GM12878 (cell line): ENCODE measurements at regions not wholly inside any gene's neighbourhood (a gene's known extent, or its start where the extent isn't known, plus 50 kb on each side); places are given as distances from the start of the nearest gene placed in this dataset.

Experiments used
- BRCA1 ChIP-seq: IDR thresholded peaks from 2 replicates; pipeline ENCODE4 v1.6.1; 2011; ENCODE audit warnings: low read depth, low read length, improper control_type of control experiment
- CTCF ChIP-seq, 3 experiments: IDR thresholded peaks in 2 of 3; conservative IDR thresholded peaks in 1 of 3; 2 replicates each; pipeline ENCODE4 v1.5.1; 2011; ENCODE audit warnings: low read depth in 3 of 3, low read length in 3 of 3, mild to moderate bottlenecking in 3 of 3, control low read depth in 2 of 3, moderate library complexity in 2 of 3, inconsistent platforms in 1 of 3, mixed read lengths in 1 of 3; ENCODE audit not compliant: control insufficient read depth in 2 of 3, insufficient read depth in 1 of 3; ENCODE audit errors: extremely low read depth in 1 of 3
- EP300 ChIP-seq, 2 experiments: fragments of 150-350 bp in 1 of 2; IDR thresholded peaks; 2 replicates each; pipeline ENCODE4 v1.6.1; 2011 to 2012; ENCODE audit warnings: low read depth in 2 of 2, low read length in 2 of 2, borderline replicate concordance in 1 of 2, improper control_type of control experiment in 1 of 2, inconsistent platforms in 1 of 2; ENCODE audit not compliant: control insufficient read depth in 1 of 2
- EZH2 ChIP-seq: IDR thresholded peaks from 2 replicates; pipeline ENCODE4 v1.6.1; 2012; ENCODE audit warnings: low read depth, mild to moderate bottlenecking, control low read depth, inconsistent platforms, low read length, borderline replicate concordance; ENCODE audit not compliant: control insufficient read depth
- HDAC2 ChIP-seq: fragments of 200-600 bp; sonication (generic); IDR thresholded peaks from 2 replicates; pipeline ENCODE4 v1.6.1; 2017
- KDM1A ChIP-seq: fragments of 200-600 bp; sonication (generic); IDR thresholded peaks from 2 replicates; pipeline ENCODE4 v1.6.1; 2016; ENCODE audit warnings: borderline replicate concordance
- MXI1 ChIP-seq: fragments of 150-350 bp; IDR thresholded peaks from 2 replicates; pipeline ENCODE4 v1.6.1; 2011; ENCODE audit warnings: low read depth, mild to moderate bottlenecking, inconsistent platforms, low read length, improper control_type of control experiment
- MYC ChIP-seq: IDR thresholded peaks from 2 replicates; pipeline ENCODE4 v1.6.1; 2011; ENCODE audit warnings: mild to moderate bottlenecking, low read length, moderate library complexity, inconsistent platforms; ENCODE audit not compliant: insufficient read depth, insufficient replicate concordance, insufficient read length, severe bottlenecking
- PBX3 ChIP-seq: IDR thresholded peaks from 2 replicates; pipeline ENCODE4 v1.6.1; 2011; ENCODE audit warnings: mild to moderate bottlenecking, low read depth, low read length, moderate library complexity; ENCODE audit not compliant: insufficient replicate concordance
- POLR2A ChIP-seq: IDR thresholded peaks from 2 replicates; pipeline ENCODE4 v1.6.1; 2011; ENCODE audit warnings: low read depth, mild to moderate bottlenecking, low read length
- POLR2AphosphoS5 ChIP-seq: IDR thresholded peaks from 2 replicates; pipeline ENCODE4 v1.6.1; 2011; ENCODE audit warnings: mild to moderate bottlenecking, low read length, inconsistent platforms
- SIN3A ChIP-seq: IDR thresholded peaks from 2 replicates; pipeline ENCODE4 v1.6.1; 2012; ENCODE audit warnings: low read depth, low read length, improper control_type of control experiment
- TAF1 ChIP-seq: IDR thresholded peaks from 2 replicates; pipeline ENCODE4 v1.6.1; 2011; ENCODE audit warnings: mild to moderate bottlenecking, low read depth, low read length, borderline replicate concordance
- USF1 ChIP-seq: IDR thresholded peaks from 2 replicates; pipeline ENCODE4 v1.6.1; 2011; ENCODE audit warnings: borderline replicate concordance, low read depth, mild to moderate bottlenecking, moderate library complexity, mixed read lengths, low read length; ENCODE audit not compliant: insufficient read depth; ENCODE audit errors: extremely low read length

GRCh38 chr3:30350901-30351300, 255.5 kb upstream of the TGFBR2 start:
- TF ChIP-seq CTCF (IDR thresholded peaks at IDR 0.05 in 2 of 3, conservative IDR thresholded peaks at IDR 0.05 in 1 of 3; ENCODE audit: control insufficient read depth in 2 of 3, extremely low read depth in 1 of 3, insufficient read depth in 1 of 3, low read depth in 3 of 3, low read length in 3 of 3): no peak
- TF ChIP-seq SIN3A: no peak
- TF ChIP-seq EP300 (IDR thresholded peaks at IDR 0.05; ENCODE audit: borderline replicate concordance in 1 of 2, control insufficient read depth in 1 of 2, low read depth in 2 of 2, low read length in 2 of 2): no peak
- TF ChIP-seq POLR2AphosphoS5: no peak
- TF ChIP-seq KDM1A: no peak
- TF ChIP-seq TAF1: no peak
- TF ChIP-seq BRCA1: no peak
- no peak for TF ChIP-seq EZH2
- no peak for TF ChIP-seq MXI1
- TF ChIP-seq PBX3: no peak
- TF ChIP-seq USF1: no peak
- no peak for TF ChIP-seq POLR2A
- TF ChIP-seq HDAC2: no peak
- TF ChIP-seq MYC: no peak
